SK-MEL-5 (cell line): ENCODE measurements at regions not wholly inside any gene's neighbourhood (a gene's known extent, or its start where the extent isn't known, plus 50 kb on each side); places are given as distances from the start of the nearest gene placed in this dataset.

Experiments
- DNase-seq: peaks from one replicate; pipeline ENCODE4 v3.0.0-alpha.2; 2016; ENCODE audit warnings: low read depth, low spot score
- in situ Hi-C: cut with HindIII; loops from 2 replicates; pipeline ENCODE4 v1.10.0; 2016; ENCODE audit warnings: low sequenced_read_pairs, high pct_unique_total_duplicates, low pct_unique_long_range_greater_than_20kb

DNA sequence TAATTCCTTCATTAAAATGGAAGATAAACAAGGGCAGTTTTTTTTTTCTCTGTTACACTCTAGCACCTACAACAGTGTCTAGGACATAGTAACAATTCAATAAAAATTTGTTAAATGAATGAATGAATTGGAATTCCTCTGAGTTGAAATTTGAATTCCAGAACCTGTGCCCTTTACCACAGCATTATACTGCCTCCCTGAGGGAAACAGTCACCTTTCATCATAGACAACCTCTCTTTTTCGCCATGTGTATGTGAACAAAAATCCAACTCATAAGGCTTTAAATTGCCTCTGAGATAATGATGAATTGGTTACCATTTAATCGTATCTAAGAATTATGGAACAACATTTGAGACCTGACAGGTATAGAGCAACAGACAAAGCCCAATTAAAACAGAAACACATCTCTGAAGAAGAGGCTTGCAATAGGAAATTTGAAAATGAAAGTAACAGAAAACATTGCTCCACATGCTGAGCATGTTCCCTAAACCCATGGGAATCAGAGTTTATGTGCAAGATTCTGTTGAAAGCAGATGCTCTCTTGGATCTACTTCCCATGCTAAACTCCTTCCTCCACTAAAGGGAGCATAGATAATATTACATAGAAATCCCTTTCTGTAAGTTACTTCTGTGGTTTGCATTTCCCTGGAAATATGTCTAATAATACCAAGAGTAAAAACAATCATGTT lies 657.8 kb downstream of the GALC start:
- DNase-seq, result no peak
- in situ Hi-C loops, result no loop called here

DNA sequence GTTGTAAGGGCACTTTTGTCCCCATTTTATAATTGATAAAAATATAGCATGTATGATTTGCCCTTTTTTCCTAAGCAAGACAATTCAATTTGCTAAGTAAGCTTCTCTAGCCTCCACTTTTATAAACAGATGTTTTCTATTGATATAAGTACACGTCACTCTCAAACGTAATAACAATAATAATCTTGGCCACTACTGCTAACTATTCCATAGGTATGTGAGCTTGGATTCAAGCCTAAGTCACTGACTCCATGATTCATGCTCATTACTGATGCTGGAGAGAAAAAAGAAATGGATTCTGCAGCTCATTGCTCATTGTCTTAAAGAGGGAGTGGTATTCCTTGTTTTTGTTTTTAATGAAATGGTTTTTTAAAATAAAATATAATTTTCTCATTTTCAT lies 661.0 kb downstream of the GALC start:
- no peak for DNase-seq
- in situ Hi-C loops, result no loop called here

DNA sequence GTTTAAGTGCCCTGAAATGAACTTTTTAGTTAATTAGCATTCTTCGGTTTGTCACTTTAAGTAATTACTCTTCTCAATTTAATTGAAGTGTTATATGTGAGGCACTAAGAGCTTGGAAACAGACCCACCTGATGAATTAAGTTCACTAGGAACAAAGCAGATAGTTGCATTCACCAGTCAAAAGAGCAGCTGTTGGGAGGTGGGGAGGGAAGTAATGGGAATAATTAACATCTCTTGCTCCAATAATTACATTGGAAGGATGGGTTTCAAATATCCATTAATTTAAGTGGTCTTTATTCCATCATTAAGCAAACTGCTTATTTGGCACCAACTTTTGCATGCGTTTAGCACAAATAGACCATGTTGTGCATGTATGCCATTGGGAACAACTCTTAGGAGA lies 667.2 kb downstream of the GALC start:
- DNase-seq, result no peak
- in situ Hi-C loops, result no loop called here

DNA sequence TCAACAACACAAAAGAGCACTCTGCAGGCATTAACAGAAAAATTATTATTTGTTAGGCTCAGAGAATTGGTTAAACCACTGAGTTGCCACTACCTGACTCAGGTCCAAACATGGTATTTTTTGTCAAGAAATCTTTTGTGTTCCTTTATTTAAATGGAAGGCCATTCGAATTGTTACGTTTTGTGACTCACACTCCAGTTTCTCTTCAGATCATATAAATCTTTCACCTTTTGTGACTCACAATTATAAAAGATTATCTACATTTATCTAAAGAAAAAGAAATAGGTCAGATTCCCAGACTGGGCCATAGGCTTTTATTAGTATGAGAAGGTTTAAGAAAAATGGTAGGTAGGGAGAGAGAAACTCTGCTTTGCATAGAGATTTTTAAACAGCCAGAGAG lies 669.8 kb downstream of the GALC start:
- no peak for DNase-seq
- in situ Hi-C loops, result no loop called here

DNA sequence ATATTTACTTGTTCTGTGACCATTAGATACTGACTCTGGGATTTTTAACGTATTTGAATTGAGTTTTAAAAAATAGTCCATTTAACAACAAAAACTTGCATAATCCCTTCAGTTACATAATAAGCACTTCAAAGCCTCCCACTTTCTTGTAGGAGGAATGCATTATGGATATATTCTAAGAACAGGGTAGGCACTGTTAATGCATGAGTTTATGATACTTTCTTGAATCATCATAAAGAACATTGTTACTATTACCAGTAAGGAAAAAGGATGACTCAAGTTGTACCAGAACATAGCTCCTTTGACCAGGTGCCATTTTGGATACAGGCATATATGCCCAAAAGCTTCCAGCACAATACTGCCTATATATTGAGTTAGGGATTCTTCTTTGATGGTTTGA lies 671.4 kb downstream of the GALC start:
- in situ Hi-C loops, result no loop called here

DNA sequence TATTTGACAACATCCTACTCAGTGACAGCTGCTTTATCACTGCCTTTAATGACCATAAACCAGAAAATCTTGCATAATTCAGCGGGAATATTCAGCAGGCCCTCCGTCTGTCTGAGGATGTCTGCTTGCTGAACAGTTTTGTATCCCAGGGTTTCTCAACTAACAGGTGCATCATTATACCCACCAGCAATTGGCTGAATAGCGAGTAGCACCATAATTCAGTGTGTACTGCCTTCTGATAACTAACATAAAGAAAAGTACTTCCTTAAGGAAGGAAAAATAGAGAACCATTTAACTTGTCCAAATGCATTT lies 680.1 kb downstream of the GALC start:
- in situ Hi-C loops, result no loop called here
- DNase-seq, result no peak

More for the DNA sequence above, 671.4 kb downstream of the GALC start:
- DNase-seq, result no peak

DNA sequence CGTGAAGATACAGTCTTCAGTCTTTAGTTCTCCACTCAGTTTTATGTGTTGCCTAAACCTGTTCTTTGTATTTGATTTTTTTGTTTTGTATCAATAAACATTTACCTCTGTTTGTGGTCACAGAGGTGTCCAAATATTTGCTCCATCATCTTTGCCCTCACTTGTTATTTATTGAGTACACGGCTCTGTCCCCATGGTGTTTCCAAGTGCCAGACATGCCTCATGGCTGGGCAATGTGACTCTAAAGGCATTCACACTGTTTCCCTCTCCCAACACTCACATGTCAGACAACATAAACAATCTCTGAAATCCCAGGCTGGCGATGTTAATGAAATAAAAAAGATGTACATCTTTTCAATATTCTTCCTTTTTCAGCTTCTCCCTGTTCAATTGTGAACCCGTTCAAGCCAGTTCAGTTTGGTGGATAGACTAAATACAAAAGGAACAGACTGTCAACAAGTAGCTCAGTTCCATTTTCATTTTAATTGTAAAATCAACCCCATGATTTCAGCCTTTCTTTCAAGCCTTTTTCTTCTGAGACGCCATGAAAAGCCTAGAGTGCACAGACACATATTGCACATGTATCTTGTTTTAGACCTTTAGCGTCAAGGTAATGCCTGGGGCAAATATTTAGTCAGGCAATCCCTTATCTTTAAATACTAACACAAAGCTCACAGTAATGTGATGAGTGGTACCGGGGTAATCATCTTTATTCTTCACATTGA lies 680.7 kb downstream of the GALC start:
- no peak for DNase-seq
- in situ Hi-C loops, result no loop called here

DNA sequence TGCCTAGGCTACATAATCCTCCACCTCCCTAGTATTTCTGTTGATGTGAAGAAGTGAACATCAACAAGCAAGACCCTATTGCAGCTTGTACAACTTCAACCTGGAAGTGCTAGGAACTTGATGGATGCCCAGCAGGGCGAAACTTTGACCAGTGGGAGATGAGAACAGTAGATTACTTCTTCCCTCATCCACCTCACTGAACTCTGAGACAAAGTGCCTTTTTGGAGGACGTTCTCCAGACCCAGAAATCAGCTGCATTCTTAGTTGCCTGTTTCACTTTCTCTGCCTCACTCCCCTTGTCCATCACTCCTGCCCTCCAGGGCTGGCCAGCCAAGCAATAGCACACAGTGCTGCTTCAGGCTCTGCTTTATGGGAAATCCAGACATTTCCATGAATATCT lies 683.4 kb downstream of the GALC start:
- in situ Hi-C loops, result no loop called here
- no peak for DNase-seq

DNA sequence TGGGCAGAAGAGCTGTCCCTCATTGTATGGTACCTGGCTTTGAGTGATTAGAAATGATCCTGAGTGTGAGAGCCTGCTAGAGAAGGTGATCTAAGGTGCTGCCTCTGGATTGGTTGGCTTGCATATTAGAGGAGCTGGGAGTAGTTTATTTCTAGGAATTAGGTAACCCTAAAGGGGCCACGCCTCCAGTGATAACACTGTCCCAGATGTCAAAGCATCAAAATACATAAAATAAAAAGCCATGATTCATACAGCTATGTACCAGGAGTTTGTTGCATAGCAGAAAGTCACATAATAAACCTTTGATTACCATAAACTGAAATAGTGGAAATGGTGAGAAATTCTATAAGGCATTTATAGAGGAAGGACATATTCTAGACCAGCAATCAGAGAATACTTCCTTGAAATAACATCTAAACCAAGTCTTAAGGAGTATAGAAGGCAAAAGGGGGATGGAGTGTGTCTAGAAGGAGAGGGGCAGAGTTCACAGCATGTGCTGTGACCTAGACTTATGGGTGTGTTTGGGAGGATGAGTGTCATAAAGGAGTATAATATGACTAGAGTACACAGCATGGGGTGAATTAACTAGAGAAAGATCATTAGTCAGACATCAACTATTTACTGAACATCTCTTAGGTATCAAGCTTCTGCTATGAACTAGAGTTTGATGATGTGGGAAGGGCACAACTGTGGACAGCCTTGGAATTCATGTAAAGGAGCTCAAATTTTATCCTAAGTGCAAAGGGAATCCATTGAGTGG lies 686.4 kb downstream of the GALC start:
- in situ Hi-C loops, result no loop called here
- DNase-seq, result no peak

DNA sequence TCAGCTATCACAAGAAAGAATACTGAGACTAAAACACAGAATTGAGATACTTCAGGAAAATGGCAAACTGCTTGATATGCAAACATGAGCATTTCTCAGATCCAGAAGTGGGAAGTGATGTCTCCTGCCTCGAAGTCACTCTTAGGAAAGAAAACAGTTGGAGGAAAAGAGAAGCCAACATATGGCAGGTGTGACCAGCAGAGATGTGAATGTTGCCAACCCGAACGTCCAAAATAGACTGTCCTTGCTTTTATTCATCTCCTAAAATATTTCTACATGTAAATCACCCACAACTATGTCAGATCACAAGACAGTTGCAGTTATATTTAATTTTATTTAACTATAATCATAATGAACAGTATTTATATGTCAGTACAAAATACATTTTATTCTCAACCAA lies 687.6 kb downstream of the GALC start:
- no peak for DNase-seq
- in situ Hi-C loops, result no loop called here

DNA sequence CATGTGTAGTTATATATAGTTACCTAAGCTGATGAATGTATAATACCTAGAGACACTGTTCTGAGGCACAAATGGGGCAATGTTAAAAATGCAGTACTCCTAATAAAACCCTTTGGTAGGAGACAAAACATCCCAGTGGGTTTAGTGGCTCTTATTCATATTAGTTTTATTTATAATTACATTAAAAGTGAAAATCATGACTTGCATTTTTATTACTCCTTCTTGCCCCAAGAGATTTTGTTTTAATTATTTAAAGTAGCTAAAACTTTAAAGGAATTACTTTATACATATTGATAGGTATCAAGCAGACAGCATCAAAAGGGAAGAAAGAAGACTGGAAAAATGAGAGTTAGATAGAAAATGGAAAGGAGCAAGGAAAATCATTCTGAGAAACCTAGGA lies 688.6 kb downstream of the GALC start:
- DNase-seq, result no peak
- in situ Hi-C loops, result no loop called here

DNA sequence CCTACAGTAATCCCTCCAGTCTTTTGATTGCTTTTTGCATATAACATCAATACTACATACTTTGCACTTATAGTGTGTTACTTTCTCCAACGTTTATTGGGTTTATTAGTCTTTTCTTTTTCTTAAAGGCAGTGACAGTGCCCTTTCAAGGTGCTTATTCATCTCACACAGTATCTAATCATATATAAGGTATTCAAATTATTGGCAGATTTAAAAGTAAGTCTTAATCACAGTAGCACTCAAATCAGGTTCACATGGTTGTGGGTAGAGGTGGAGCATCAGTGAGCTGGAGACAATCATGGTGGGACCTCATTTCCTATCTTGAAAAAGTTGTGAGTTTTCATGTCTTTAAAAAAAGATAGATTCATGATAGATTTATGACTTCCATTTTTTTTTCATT lies 706.2 kb downstream of the GALC start:
- in situ Hi-C loops, result no loop called here
- no peak for DNase-seq

DNA sequence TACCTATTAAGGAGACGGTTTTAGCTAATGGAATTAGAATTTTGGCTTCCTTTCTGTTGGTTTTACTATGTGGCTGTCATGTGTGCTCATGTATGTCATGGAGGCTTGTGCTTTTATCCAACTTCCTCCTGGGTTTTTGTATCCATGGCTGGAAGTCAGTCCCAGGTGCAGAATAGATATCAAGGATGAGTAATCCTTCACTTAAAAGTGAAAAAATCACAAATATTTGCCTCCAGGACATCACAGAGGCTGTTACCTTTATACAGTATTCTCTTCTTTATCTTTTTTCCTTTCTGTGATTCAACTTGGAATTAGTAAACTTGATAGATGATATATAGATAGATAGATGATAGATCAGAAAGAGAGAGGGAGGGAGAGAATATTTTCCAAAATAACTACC lies 706.8 kb downstream of the GALC start:
- DNase-seq, result no peak

DNA sequence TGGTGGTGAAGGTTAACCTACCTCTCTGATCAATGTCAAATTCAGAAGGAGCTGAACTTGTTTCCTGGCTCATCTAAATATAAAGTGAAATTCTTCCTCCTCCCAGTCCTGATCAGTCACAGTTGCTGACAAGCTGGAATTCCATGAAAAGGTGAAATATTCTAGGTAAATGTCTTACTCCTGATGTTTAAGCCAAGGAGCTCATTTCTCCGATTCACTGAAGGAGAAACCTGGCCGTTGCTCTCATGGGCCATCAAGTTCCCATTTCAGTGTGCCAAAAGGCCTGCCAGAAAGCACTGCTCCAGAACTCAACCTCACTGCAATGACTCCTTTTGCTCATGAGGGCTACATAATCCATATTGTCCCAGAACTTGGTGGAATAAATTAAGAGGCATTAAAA lies 707.5 kb downstream of the GALC start:
- no peak for DNase-seq
- in situ Hi-C loops, result no loop called here

More for the DNA sequence above, 706.8 kb downstream of the GALC start:
- in situ Hi-C loops, result no loop called here

DNA sequence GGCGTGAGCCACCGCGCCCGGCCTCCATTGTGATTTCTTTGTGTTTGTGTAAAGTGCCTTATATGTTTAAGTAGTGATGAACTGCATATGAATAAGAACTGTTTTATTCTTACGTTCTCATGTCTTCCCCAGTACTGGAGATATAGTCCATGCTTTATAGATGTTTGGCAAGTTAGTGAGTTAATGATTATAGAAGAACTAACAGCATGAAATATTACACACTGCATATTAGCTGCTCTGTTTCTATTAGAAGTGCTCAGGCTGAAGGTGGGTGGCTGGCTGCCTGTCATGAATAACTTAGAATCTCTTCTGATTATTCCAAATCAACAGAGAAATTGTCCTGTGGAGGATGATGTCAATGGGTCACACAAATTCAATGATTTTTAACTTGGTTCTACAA lies 709.4 kb downstream of the GALC start:
- DNase-seq, result no peak
- in situ Hi-C loops, result no loop called here

DNA sequence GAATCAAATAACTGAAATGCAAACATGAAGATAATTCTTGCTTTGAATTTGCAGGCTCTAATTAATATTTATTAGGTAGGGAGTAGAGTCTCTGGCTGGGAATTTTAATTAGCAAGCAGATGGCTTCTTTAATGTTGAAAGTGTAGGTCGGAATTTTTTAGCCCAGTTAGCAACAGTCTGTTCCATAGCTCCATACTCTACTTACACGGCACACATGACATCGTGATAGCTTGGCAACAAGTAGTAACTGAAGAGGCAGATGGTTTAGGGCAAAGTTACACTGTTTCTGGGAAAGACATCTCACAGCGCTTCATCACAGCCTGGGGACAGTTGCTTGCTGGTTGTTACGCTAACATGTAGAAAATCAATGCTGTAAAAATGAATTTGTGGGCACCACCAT lies 710.7 kb downstream of the GALC start:
- in situ Hi-C loops, result no loop called here

DNA sequence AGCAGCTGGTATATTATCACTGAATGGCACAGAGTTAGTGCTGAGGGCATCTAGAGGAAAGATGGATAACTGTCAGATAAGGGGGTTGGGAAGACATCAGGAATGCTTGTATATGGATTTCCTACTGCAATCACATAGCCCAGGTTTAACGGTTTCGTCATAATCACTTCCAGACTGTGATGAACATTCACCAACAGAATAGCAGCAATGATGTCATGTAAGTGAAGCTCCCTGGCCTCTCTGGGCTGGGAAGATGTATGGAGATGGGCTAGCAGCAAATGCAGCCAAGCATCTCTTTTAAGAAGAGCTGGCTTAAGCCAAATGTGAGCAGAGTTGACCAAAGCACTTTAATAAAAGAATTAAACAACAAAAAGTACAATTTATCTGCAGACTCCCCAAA lies 714.6 kb downstream of the GALC start:
- in situ Hi-C loops, result no loop called here
- DNase-seq, result no peak

More for the DNA sequence above, 710.7 kb downstream of the GALC start:
- no peak for DNase-seq

DNA sequence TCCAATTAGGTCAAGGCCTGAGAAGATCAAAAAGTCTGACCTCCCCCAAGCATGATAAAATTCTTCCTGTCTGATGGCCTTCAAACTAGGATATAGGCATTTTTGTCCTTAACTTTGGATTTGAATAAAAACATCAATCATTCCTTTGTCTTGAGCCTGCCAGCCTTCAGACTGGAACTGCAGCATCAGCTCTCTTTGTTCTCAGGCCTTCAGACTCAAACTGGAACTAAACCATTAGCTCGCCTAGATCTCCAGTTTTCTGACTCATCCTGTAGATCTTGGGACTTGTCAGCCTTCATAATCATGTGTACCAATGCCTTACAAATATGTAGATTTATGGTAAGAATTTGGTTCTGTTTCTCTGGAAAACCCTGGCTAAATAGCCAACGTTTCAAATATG lies 721.7 kb downstream of the GALC start:
- DNase-seq, result no peak
- in situ Hi-C loops, result no loop called here

DNA sequence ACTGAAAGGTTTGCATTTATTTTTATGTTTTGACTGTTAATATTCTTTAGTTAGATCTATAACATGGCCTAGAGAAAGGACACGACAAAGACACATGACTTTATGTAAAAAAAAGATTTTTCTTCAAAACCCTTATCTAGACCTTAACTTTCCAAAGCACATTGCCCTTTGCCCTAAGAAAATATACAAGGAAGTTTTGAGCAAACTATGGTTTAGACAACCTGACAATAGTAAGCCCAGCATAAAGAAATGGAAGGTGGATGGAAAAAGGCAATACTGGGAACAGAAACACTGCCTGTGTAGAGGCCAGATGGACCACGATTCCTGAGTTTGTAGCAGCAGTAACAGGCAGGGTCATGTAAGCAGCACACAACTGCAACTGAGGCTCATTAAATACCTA lies 724.0 kb downstream of the GALC start:
- no peak for DNase-seq
- in situ Hi-C loops, result no loop called here
